Stomach (tissue), 8 donors: ENCODE measurements at regions not wholly inside any gene's neighbourhood (a gene's known extent, or its start where the extent isn't known, plus 50 kb on each side); places are given as distances from the start of the nearest gene placed in this dataset.
"Not testable (repeated sequence)": the region's sequence is repeated elsewhere in the genome, so short reads cannot be mapped to it uniquely, and the experiment has no call there.

Source experiments
- DNase-seq, 2 donors: peaks; one replicate each; pipeline versions ENCODE4 v3.0.0 to v3.0.0-alpha.2; 2013 to 2019
- H3K27ac ChIP-seq, 5 donors: fragments of 200-600 bp in 4 of 5; sonication (generic) in 4 of 5; one replicate each; pipeline ENCODE4 v1.5.1; 2013 to 2019; ENCODE audit warnings: mild to moderate bottlenecking in 1 of 5, moderate library complexity in 1 of 5
- H3K27me3 ChIP-seq, 3 donors: fragments of 200-600 bp; sonication (generic); one replicate each; pipeline ENCODE4 v1.5.1; 2017 to 2019; ENCODE audit warnings: mixed run types in 1 of 3
- H3K36me3 ChIP-seq, 4 donors: fragments of 200-600 bp; sonication (generic); 1 replicate in 3 of 4; 2 replicates in 1 of 4; pipeline ENCODE4 v1.5.1; 2016 to 2019
- H3K4me1 ChIP-seq, 4 donors: fragments of 200-600 bp; sonication (generic); one replicate each; pipeline ENCODE4 v1.5.1; 2016 to 2019
- H3K4me3 ChIP-seq, 4 donors: fragments of 200-600 bp; sonication (generic) in 3 of 4; one replicate each; pipeline ENCODE4 v1.5.1; 2016 to 2019; ENCODE audit warnings: mild to moderate bottlenecking in 1 of 4
- H3K9me3 ChIP-seq, 4 donors: fragments of 200-600 bp; sonication (generic); one replicate each; pipeline ENCODE4 v1.5.1; 2016 to 2019
- EP300 ChIP-seq: sonication (generic); formaldehyde crosslinking; IDR thresholded peaks from one replicate; pipeline ENCODE4 v1.6.1; 2017; ENCODE audit warnings: antibody characterized with exemption
- POLR2A ChIP-seq, 4 donors: fragments of 450-650 bp; IDR thresholded peaks; one replicate each; pipeline ENCODE4 v1.6.1; 2016; ENCODE audit warnings: antibody characterized with exemption in 4 of 4, control low read depth in 2 of 4, mild to moderate bottlenecking in 1 of 4, moderate library complexity in 1 of 4
- POLR2AphosphoS5 ChIP-seq, 3 donors: sonication (generic); formaldehyde crosslinking; IDR thresholded peaks; one replicate each; pipeline ENCODE4 v1.6.1; 2016; ENCODE audit warnings: antibody characterized with exemption in 3 of 3
- WGBS, 5 donors: extraction: QIAGEN DNeasy Blood & Tissue Kit in 3 of 5; methylation state at CpG; one replicate each; pipeline versions ENCODE4 v1.1.5 to v1.1.7; 2013 to 2018; 5-methylcytosine and 5-hydroxymethylcytosine counted together
- intact Hi-C: fragments of 100-400 bp; cut with DNase I; formaldehyde crosslinking; loops from one replicate; pipeline ENCODE4 v1.15.1; 2023; ENCODE audit warnings: low total_unique reads
- TF ChIP-seq, protein P1 (sequence below), 7 experiments: fragments of 450-650 bp in 4 of 7; fragments of 200-600 bp in 3 of 7; sonication (generic) in 3 of 7; IDR thresholded peaks; one replicate each; pipeline ENCODE4 v1.5.1; 2016 to 2019; ENCODE audit warnings: antibody characterized with exemption in 7 of 7, control low read depth in 2 of 7, mild to moderate bottlenecking in 1 of 7
- donor health status: healthy with polysubstance abuse.
- donor health status: Bipolar disorder and iron deficiency.
- donor health status: healthy.

DNA sequence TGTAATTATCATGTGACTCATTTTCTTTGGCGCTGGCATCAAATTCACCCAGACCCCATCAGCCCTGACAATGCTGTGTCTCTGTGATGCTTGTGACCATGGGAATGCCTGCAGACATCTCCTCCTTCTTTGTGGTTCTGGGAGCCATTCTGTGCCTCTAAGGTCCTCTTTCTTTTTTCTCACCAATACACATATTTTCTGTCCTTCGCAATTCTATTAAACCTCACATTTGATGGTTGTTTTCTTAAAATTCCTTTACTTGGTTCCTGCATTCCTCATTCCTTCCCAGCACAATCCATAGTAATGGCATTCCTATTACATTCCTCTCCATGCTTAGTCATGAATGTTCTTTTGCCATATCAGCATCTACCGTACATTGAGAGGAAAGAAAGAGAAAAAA is 375.3 kb downstream of the PIK3C3 start:
- Histone ChIP-seq H3K4me1 (no peaks in the 10 kb centered on the region), H3K36me3 (no peaks in the 10 kb centered on the region), H3K9me3 (no peaks in the 10 kb centered on the region), H3K27ac (no peak overlapping the region), H3K27me3 (no peaks in the 10 kb centered on the region), H3K4me3 (no peak overlapping the region)
- intact Hi-C loops: no loop called here
- WGBS, 5 donors: 78 to 97% (median 92%) methylated on average over 3 of the region's 3 CpGs
- TF ChIP-seq POLR2A (IDR thresholded peaks at IDR 0.05): no peak
- TF ChIP-seq, protein P1, sequence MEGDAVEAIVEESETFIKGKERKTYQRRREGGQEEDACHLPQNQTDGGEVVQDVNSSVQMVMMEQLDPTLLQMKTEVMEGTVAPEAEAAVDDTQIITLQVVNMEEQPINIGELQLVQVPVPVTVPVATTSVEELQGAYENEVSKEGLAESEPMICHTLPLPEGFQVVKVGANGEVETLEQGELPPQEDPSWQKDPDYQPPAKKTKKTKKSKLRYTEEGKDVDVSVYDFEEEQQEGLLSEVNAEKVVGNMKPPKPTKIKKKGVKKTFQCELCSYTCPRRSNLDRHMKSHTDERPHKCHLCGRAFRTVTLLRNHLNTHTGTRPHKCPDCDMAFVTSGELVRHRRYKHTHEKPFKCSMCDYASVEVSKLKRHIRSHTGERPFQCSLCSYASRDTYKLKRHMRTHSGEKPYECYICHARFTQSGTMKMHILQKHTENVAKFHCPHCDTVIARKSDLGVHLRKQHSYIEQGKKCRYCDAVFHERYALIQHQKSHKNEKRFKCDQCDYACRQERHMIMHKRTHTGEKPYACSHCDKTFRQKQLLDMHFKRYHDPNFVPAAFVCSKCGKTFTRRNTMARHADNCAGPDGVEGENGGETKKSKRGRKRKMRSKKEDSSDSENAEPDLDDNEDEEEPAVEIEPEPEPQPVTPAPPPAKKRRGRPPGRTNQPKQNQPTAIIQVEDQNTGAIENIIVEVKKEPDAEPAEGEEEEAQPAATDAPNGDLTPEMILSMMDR (IDR thresholded peaks at IDR 0.05): no peak
- no peak for TF ChIP-seq POLR2AphosphoS5 (IDR thresholded peaks at IDR 0.05)
- no peak for TF ChIP-seq EP300
- no peak for DNase-seq

DNA sequence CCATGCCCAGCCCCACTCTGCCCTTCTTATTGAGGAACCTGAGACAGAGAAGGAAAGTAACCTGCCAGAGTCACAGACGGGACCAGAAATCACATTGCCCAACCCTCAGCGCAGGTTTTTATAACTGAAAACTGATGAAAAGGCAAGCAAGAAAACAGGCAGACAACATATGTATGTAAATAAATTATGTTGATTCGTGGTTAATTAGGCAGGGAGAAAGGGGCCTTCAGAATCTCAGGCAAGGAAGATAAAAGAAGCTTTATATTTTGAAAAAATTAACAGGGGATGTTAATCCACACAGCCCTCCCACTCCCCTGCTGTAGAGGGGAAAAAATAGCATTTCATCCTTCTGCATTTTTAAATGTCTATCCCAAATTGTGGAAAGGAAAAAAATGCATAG is 378.5 kb downstream of the PIK3C3 start:
- WGBS, 5 donors: 72 to 83% (median 76%) methylated on average over 3 of the region's 3 CpGs
- no peaks in the 10 kb centered on the region for H3K27me3 ChIP-seq
- H3K4me3 ChIP-seq: no peak overlapping the region
- TF ChIP-seq POLR2A (IDR thresholded peaks at IDR 0.05) (no peak), POLR2AphosphoS5 (IDR thresholded peaks at IDR 0.05) (no peak), EP300 (no peak)
- TF ChIP-seq, protein P1 (IDR thresholded peaks at IDR 0.05): no peak
- no peaks in the 10 kb centered on the region for H3K4me1 ChIP-seq
- no peaks in the 10 kb centered on the region for H3K36me3 ChIP-seq
- peaks cover 0 to 6% (median 2%) of the 10 kb centered on the region in 4 donors for H3K9me3 ChIP-seq
- no peak overlapping the region for H3K27ac ChIP-seq
- DNase-seq: no peak
- intact Hi-C loops: no loop called here

DNA sequence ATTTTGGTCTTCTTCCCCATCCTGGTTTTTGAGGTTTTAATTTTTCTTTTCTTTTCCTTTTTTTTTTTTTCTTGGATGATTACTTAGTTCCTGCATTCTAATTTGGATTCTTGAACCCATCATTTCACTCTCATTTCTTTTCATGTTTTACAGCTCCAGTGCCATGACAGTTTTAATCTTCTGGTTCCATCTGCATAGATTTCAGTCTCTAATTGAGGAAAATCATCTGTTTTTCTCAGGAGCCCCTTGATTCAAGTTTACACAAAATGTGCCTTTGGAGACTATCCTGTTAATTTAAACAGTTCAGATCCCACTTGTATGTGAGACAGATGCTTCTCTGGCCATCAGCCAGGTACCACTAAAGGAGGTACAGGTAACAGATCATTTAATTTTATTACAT is 379.9 kb downstream of the PIK3C3 start:
- Histone ChIP-seq H3K36me3 (no peaks in the 10 kb centered on the region), H3K9me3 (peaks cover 0 to 6% (median 2%) of the 10 kb centered on the region in 4 donors), H3K4me1 (no peaks in the 10 kb centered on the region), H3K27ac (no peak overlapping the region), H3K4me3 (no peak overlapping the region), H3K27me3 (no peaks in the 10 kb centered on the region)
- intact Hi-C loops: no loop called here
- TF ChIP-seq POLR2A (IDR thresholded peaks at IDR 0.05): no peak
- TF ChIP-seq, protein P1 (IDR thresholded peaks at IDR 0.05): no peak
- TF ChIP-seq POLR2AphosphoS5 (IDR thresholded peaks at IDR 0.05): no peak
- TF ChIP-seq EP300: no peak
- no peak for DNase-seq

DNA sequence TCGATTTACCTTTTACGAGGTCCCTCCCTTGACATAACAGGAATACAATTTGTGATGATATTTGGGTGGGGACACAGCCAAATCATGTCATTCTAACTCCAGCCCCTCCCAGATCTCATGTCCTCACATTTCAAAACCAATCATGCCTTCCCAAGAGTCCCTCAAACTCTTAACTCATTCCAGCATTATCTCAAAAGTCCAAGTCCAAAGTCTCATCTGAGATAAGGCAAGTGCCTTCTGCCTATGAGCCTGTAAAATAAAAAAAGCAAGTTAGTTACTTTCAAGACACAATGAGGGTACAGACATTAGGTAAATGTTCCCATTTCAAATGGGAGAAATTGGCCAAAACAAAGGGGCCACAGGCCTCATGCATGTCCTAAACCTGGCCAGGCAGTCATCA is 381.1 kb downstream of the PIK3C3 start:
- TF ChIP-seq, protein P1 (IDR thresholded peaks at IDR 0.05): no peak
- no peak for TF ChIP-seq EP300
- TF ChIP-seq POLR2A (IDR thresholded peaks at IDR 0.05): no peak
- TF ChIP-seq POLR2AphosphoS5 (IDR thresholded peaks at IDR 0.05): no peak
- no peaks in the 10 kb centered on the region for H3K36me3 ChIP-seq
- H3K27ac ChIP-seq: no peak overlapping the region
- H3K4me1 ChIP-seq: no peaks in the 10 kb centered on the region
- intact Hi-C loops: no loop called here
- peaks cover 0 to 6% (median 2%) of the 10 kb centered on the region in 4 donors for H3K9me3 ChIP-seq
- 43 to 96% (median 81%) methylated on average over 2 of the region's 2 CpGs for WGBS, 5 donors
- no peak for DNase-seq
- H3K4me3 ChIP-seq: no peak overlapping the region
- no peaks in the 10 kb centered on the region for H3K27me3 ChIP-seq

DNA sequence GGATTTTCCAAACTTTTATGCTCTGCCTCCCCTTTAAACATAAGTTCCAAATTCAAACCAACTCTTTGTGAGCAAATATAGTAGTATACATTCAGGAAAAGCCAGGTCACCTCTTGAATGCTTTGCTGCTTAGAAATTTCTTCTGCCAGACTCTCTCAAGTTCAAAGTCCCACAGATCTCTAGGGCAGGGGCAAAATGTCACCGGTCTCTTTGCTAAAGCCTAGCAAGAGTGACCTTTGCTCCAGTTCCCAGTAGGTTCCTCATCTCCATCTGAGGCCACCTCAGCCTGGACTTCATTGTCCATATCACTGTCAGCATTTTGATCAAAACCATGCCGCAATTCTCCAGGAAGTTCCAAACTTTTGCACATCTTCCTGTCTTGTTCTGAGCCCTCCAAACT is 382.3 kb downstream of the PIK3C3 start:
- H3K4me3 ChIP-seq, H3K36me3 ChIP-seq, intact Hi-C loops, DNase-seq, H3K9me3 ChIP-seq, H3K27ac ChIP-seq, H3K4me1 ChIP-seq, H3K27me3 ChIP-seq: not testable (repeated sequence)
- WGBS, 5 donors: 77 to 98% (median 88%) methylated on average over 2 of the region's 2 CpGs
